GM18951 (cell line): ENCODE measurements at regions not wholly inside any gene's neighbourhood (a gene's known extent, or its start where the extent isn't known, plus 50 kb on each side); places are given as distances from the start of the nearest gene placed in this dataset.

ENCODE experiments used
- POLR2A ChIP-seq: IDR thresholded peaks from 4 replicates; pipeline ENCODE4 v1.6.1; 2011; ENCODE audit warnings: mild to moderate bottlenecking; ENCODE audit not compliant: insufficient read length, insufficient read depth; ENCODE audit errors: extremely low read depth
- in situ Hi-C: fragments of 300-500 bp; cut with MboI; formaldehyde crosslinking; loops from one replicate; pipeline ENCODE4 v1.12.0; 2022; ENCODE audit warnings: low sequenced_read_pairs, mixed read lengths, inconsistent platforms; ENCODE audit not compliant: unreplicated experiment

GRCh38 chr17:72046178-72046577 is 74.6 kb upstream of the SOX9 start:
- in situ Hi-C loops, result no loop called here
- no peak for TF ChIP-seq POLR2A

- in situ Hi-C loops, result no loop called here
- no peak for TF ChIP-seq POLR2A
Observed at GRCh38 chr17:72046643-72047612, 73.9 kb upstream of the SOX9 start.

GRCh38 chr17:72049914-72050313 is 70.9 kb upstream of the SOX9 start:
- TF ChIP-seq POLR2A, result no peak
- in situ Hi-C loops, result no loop called here

GRCh38 chr17:72053036-72053435 is 67.8 kb upstream of the SOX9 start:
- TF ChIP-seq POLR2A, result no peak
- in situ Hi-C loops, result no loop called here

GRCh38 chr17:72053449-72053848 is 67.4 kb upstream of the SOX9 start:
- in situ Hi-C loops, result no loop called here
- TF ChIP-seq POLR2A, result no peak

- in situ Hi-C loops, result no loop called here
- TF ChIP-seq POLR2A, result no peak
Observed at GRCh38 chr17:72056155-72056554, 64.7 kb upstream of the SOX9 start.

GRCh38 chr17:72056727-72057290 is 64.0 kb upstream of the SOX9 start:
- in situ Hi-C loops, result no loop called here
- TF ChIP-seq POLR2A, result no peak

GRCh38 chr17:72060084-72060483 is 60.7 kb upstream of the SOX9 start:
- in situ Hi-C loops, result no loop called here
- TF ChIP-seq POLR2A, result no peak

GRCh38 chr17:72063262-72063661 is 57.6 kb upstream of the SOX9 start:
- TF ChIP-seq POLR2A, result no peak
- in situ Hi-C loops, result no loop called here

GRCh38 chr17:72063756-72064450 is 56.9 kb upstream of the SOX9 start:
- in situ Hi-C loops, result no loop called here
- TF ChIP-seq POLR2A, result no peak

GRCh38 chr17:72064606-72065193 is 56.1 kb upstream of the SOX9 start:
- in situ Hi-C loops, result no loop called here
- TF ChIP-seq POLR2A, result no peak

GRCh38 chr17:72065556-72065955 is 55.3 kb upstream of the SOX9 start:
- TF ChIP-seq POLR2A, result no peak
- in situ Hi-C loops, result no loop called here

- no peak for TF ChIP-seq POLR2A
- in situ Hi-C loops, result no loop called here
Observed at GRCh38 chr17:72068643-72069042, 52.2 kb upstream of the SOX9 start.

- in situ Hi-C loops, result no loop called here
- no peak for TF ChIP-seq POLR2A
Observed at GRCh38 chr17:72069586-72070202, 51.1 kb upstream of the SOX9 start.
